Gastrocnemius medialis (tissue), 4 donors: ENCODE measurements at regions not wholly inside any gene's neighbourhood (a gene's known extent, or its start where the extent isn't known, plus 50 kb on each side); places are given as distances from the start of the nearest gene placed in this dataset.

Experiments
- ATAC-seq, 2 donors: fragments of 150-250 bp; one replicate each; pipeline ENCODE4 v1.9.1; 2016
- DNase-seq, 2 donors: peaks; one replicate each; pipeline ENCODE4 v3.0.0-alpha.2; 2019
- H3K27ac ChIP-seq, 4 donors: fragments of 200-600 bp; sonication (generic); 1 replicate in 1 of 4; 2 replicates in 3 of 4; pipeline ENCODE4 v1.5.1; 2016 to 2018; ENCODE audit warnings: mild to moderate bottlenecking in 2 of 4, moderate library complexity in 1 of 4
- H3K27me3 ChIP-seq, 3 donors: fragments of 200-600 bp; sonication (generic) in 2 of 3; 1 replicate in 1 of 3; 2 replicates in 2 of 3; pipeline versions ENCODE4 v1.5.1 to v1.6.0; 2016 to 2019; ENCODE audit warnings: mild to moderate bottlenecking in 1 of 3, moderate library complexity in 1 of 3
- H3K36me3 ChIP-seq, 2 donors: fragments of 200-600 bp; sonication (generic) in 1 of 2; one replicate each; pipeline ENCODE4 v1.5.1; 2017 to 2018
- H3K4me1 ChIP-seq, 2 donors: fragments of 200-600 bp; sonication (generic) in 1 of 2; one replicate each; pipeline ENCODE4 v1.5.1; 2016 to 2017; ENCODE audit warnings: mild to moderate bottlenecking in 2 of 2
- H3K4me3 ChIP-seq, 4 donors: fragments of 200-600 bp; sonication (generic) in 3 of 4; 1 replicate in 1 of 4; 2 replicates in 3 of 4; pipeline ENCODE4 v1.5.1; 2016 to 2019; ENCODE audit warnings: mild to moderate bottlenecking in 2 of 4
- H3K9me3 ChIP-seq, 3 donors: fragments of 200-600 bp; sonication (generic) in 2 of 3; 1 replicate in 1 of 3; 2 replicates in 2 of 3; pipeline ENCODE4 v1.5.1; 2016 to 2019
- CTCF ChIP-seq, 5 experiments: fragments of 450-650 bp in 3 of 5; fragments of 200-600 bp in 2 of 5; sonication (generic) in 2 of 5; IDR thresholded peaks in 4 of 5; conservative IDR thresholded peaks in 1 of 5; 1 replicate in 4 of 5; 2 replicates in 1 of 5; pipeline ENCODE4 v1.5.1; 2016 to 2019; ENCODE audit warnings: antibody characterized with exemption in 5 of 5, mild to moderate bottlenecking in 3 of 5, moderate library complexity in 3 of 5
- POLR2A ChIP-seq, 2 donors: fragments of 450-650 bp; IDR thresholded peaks; one replicate each; pipeline ENCODE4 v1.6.1; 2017; ENCODE audit warnings: antibody characterized with exemption in 2 of 2, mild to moderate bottlenecking in 2 of 2, moderate library complexity in 2 of 2
- in situ Hi-C, 4 donors: fragments of 200-750 bp; cut with MboI; loops; one replicate each; pipeline versions ENCODE4 v1.15.0 to v1.8.0; 2017; ENCODE audit warnings: low sequenced_read_pairs in 4 of 4
- intact Hi-C: fragments of 100-400 bp; cut with DNase I; formaldehyde crosslinking; loops from one replicate; pipeline ENCODE4 v1.15.1; 2023; ENCODE audit warnings: low total_unique reads

GRCh38 chr3:168416446-168416845 is 320.7 kb upstream of the GOLIM4 start:
- Histone ChIP-seq H3K36me3 (no peaks in the 10 kb centered on the region), H3K4me1 (no peaks in the 10 kb centered on the region), H3K9me3 (no peaks in the 10 kb centered on the region), H3K4me3 (no peak overlapping the region), H3K27me3 (no peaks in the 10 kb centered on the region), H3K27ac (no peak overlapping the region)
- intact Hi-C loops: no loop called here
- DNase-seq (no peak), ATAC-seq (no peak)
- in situ Hi-C loops: no loop called here
- TF ChIP-seq CTCF (IDR thresholded peaks at IDR 0.05 in 4 of 5, conservative IDR thresholded peaks at IDR 0.05 in 1 of 5): no peak
- TF ChIP-seq POLR2A (IDR thresholded peaks at IDR 0.05): no peak

GRCh38 chr3:168414149-168414548 is 318.4 kb upstream of the GOLIM4 start:
- H3K27ac ChIP-seq: no peak overlapping the region
- intact Hi-C loops: no loop called here
- DNase-seq (no peak), ATAC-seq (no peak)
- no peaks in the 10 kb centered on the region for H3K9me3 ChIP-seq
- TF ChIP-seq CTCF (IDR thresholded peaks at IDR 0.05 in 4 of 5, conservative IDR thresholded peaks at IDR 0.05 in 1 of 5): no peak
- no peak for TF ChIP-seq POLR2A (IDR thresholded peaks at IDR 0.05)
- no peaks in the 10 kb centered on the region for H3K4me1 ChIP-seq
- H3K27me3 ChIP-seq: no peaks in the 10 kb centered on the region
- H3K4me3 ChIP-seq: no peak overlapping the region
- H3K36me3 ChIP-seq: no peaks in the 10 kb centered on the region
- in situ Hi-C loops: no loop called here

- H3K4me1 ChIP-seq: no peaks in the 10 kb centered on the region
- ATAC-seq (no peak), DNase-seq (no peak)
- no peaks in the 10 kb centered on the region for H3K9me3 ChIP-seq
- no peak overlapping the region for H3K27ac ChIP-seq
- in situ Hi-C loops: no loop called here
- no peaks in the 10 kb centered on the region for H3K36me3 ChIP-seq
- TF ChIP-seq CTCF (IDR thresholded peaks at IDR 0.05 in 4 of 5, conservative IDR thresholded peaks at IDR 0.05 in 1 of 5): no peak
- TF ChIP-seq POLR2A (IDR thresholded peaks at IDR 0.05): no peak
- H3K27me3 ChIP-seq: no peaks in the 10 kb centered on the region
- intact Hi-C loops: no loop called here
- no peak overlapping the region for H3K4me3 ChIP-seq
These were observed 311.7 kb upstream of the GOLIM4 start for GRCh38 chr3:168407381-168407780.

- intact Hi-C loops: no loop called here
These were observed 309.6 kb upstream of the GOLIM4 start for GRCh38 chr3:168405288-168405687.

More at GRCh38 chr3:168405288-168405687, 309.6 kb upstream of the GOLIM4 start:
- H3K4me3 ChIP-seq: no peak overlapping the region
- H3K36me3 ChIP-seq: no peaks in the 10 kb centered on the region
- ATAC-seq (no peak), DNase-seq (no peak)
- TF ChIP-seq CTCF (IDR thresholded peaks at IDR 0.05 in 4 of 5, conservative IDR thresholded peaks at IDR 0.05 in 1 of 5) (no peak), POLR2A (IDR thresholded peaks at IDR 0.05) (no peak)
- H3K4me1 ChIP-seq: no peaks in the 10 kb centered on the region
- in situ Hi-C loops: no loop called here
- no peaks in the 10 kb centered on the region for H3K9me3 ChIP-seq
- no peak overlapping the region for H3K27ac ChIP-seq
- no peaks in the 10 kb centered on the region for H3K27me3 ChIP-seq
